Suprapubic skin (tissue), 4 donors: ENCODE measurements at regions not wholly inside any gene's neighbourhood (a gene's known extent, or its start where the extent isn't known, plus 50 kb on each side); places are given as distances from the start of the nearest gene placed in this dataset.

Source experiments
- DNase-seq, 2 donors: peaks; one replicate each; pipeline ENCODE4 v3.0.0-alpha.2; 2019; ENCODE audit warnings: low spot score in 2 of 2
- H3K27ac ChIP-seq: fragments of 200-600 bp; sonication (generic); one replicate; pipeline ENCODE4 v1.5.1; 2019
- H3K27me3 ChIP-seq: fragments of 200-600 bp; sonication (generic); one replicate; pipeline ENCODE4 v1.5.1; 2019
- H3K36me3 ChIP-seq: fragments of 200-600 bp; sonication (generic); one replicate; pipeline ENCODE4 v1.5.1; 2019
- H3K4me1 ChIP-seq: fragments of 200-600 bp; sonication (generic); one replicate; pipeline ENCODE4 v1.5.1; 2019
- H3K4me3 ChIP-seq: fragments of 200-600 bp; sonication (generic); one replicate; pipeline ENCODE4 v1.5.1; 2019; ENCODE audit warnings: mild to moderate bottlenecking
- H3K9me3 ChIP-seq: fragments of 200-600 bp; sonication (generic); one replicate; pipeline ENCODE4 v1.5.1; 2019
- EP300 ChIP-seq: sonication (generic); formaldehyde crosslinking; IDR thresholded peaks from one replicate; pipeline ENCODE4 v1.6.1; 2017; ENCODE audit warnings: antibody characterized with exemption
- POLR2A ChIP-seq, 2 donors: fragments of 450-650 bp; IDR thresholded peaks; one replicate each; pipeline ENCODE4 v1.6.1; 2017; ENCODE audit warnings: antibody characterized with exemption in 2 of 2, mild to moderate bottlenecking in 2 of 2, moderate library complexity in 2 of 2
- POLR2AphosphoS5 ChIP-seq, 3 donors: sonication (generic); formaldehyde crosslinking; IDR thresholded peaks; one replicate each; pipeline ENCODE4 v1.6.1; 2017; ENCODE audit warnings: antibody characterized with exemption in 3 of 3
- WGBS: methylation state at CpG from one replicate; pipeline ENCODE4 v1.1.5; 2018; 5-methylcytosine and 5-hydroxymethylcytosine counted together
- TF ChIP-seq, protein P1 (sequence below), 2 donors: fragments of 200-600 bp in 1 of 2; fragments of 450-650 bp in 1 of 2; sonication (generic) in 1 of 2; IDR thresholded peaks; one replicate each; pipeline ENCODE4 v1.5.1; 2016 to 2019; ENCODE audit warnings: antibody characterized with exemption in 2 of 2, mild to moderate bottlenecking in 1 of 2, moderate library complexity in 1 of 2

GRCh38 chr3:36212251-36212650, 168.1 kb upstream of the STAC start:
- H3K4me3 ChIP-seq: no peak overlapping the region
- H3K27me3 ChIP-seq: no peaks in the 10 kb centered on the region
- H3K27ac ChIP-seq: no peak overlapping the region
- H3K36me3 ChIP-seq: no peaks in the 10 kb centered on the region
- H3K9me3 ChIP-seq: no peaks in the 10 kb centered on the region
- no peaks in the 10 kb centered on the region for H3K4me1 ChIP-seq
- 71% methylated on average over 2 of the region's 2 CpGs for WGBS
- TF ChIP-seq EP300: no peak
- no peak for TF ChIP-seq POLR2A (IDR thresholded peaks at IDR 0.05)
- no peak for DNase-seq

DNA sequence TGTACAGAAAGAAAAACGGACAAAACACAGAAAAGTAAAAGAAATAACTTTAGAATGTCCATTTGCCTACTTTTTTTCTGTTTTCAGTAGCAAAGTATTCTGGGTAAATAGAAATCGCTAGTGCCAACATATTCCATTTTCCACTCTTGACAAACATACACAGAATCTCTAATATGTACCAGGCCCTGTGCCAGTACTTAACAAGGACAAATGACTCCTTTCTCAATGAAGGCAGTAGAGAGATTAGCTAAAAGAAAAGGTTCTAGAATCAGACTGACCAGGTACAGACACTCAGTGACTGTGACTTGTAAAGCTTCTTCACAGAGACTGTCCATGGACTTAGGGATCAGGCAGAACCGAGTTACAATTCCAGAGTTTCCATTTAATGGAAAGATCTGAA, 165.8 kb upstream of the STAC start:
- Histone ChIP-seq H3K4me1 (no peaks in the 10 kb centered on the region), H3K36me3 (no peaks in the 10 kb centered on the region), H3K4me3 (no peak overlapping the region), H3K9me3 (no peaks in the 10 kb centered on the region), H3K27ac (no peak overlapping the region), H3K27me3 (no peaks in the 10 kb centered on the region)
- no peak for DNase-seq
- 79% methylated on average over 3 of the region's 3 CpGs for WGBS
- TF ChIP-seq, protein P1, sequence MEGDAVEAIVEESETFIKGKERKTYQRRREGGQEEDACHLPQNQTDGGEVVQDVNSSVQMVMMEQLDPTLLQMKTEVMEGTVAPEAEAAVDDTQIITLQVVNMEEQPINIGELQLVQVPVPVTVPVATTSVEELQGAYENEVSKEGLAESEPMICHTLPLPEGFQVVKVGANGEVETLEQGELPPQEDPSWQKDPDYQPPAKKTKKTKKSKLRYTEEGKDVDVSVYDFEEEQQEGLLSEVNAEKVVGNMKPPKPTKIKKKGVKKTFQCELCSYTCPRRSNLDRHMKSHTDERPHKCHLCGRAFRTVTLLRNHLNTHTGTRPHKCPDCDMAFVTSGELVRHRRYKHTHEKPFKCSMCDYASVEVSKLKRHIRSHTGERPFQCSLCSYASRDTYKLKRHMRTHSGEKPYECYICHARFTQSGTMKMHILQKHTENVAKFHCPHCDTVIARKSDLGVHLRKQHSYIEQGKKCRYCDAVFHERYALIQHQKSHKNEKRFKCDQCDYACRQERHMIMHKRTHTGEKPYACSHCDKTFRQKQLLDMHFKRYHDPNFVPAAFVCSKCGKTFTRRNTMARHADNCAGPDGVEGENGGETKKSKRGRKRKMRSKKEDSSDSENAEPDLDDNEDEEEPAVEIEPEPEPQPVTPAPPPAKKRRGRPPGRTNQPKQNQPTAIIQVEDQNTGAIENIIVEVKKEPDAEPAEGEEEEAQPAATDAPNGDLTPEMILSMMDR (IDR thresholded peaks at IDR 0.05): no peak
- TF ChIP-seq POLR2AphosphoS5 (IDR thresholded peaks at IDR 0.05): no peak
- TF ChIP-seq POLR2A (IDR thresholded peaks at IDR 0.05): no peak
- no peak for TF ChIP-seq EP300

- DNase-seq: no peak
Observed at GRCh38 chr3:36215241-36215640, 165.1 kb upstream of the STAC start.

GRCh38 chr3:36219398-36219797, 160.9 kb upstream of the STAC start:
- DNase-seq: no peak
- TF ChIP-seq EP300 (no peak), POLR2AphosphoS5 (IDR thresholded peaks at IDR 0.05) (no peak), POLR2A (IDR thresholded peaks at IDR 0.05) (no peak)
- TF ChIP-seq, protein P1 (IDR thresholded peaks at IDR 0.05): no peak
- Histone ChIP-seq H3K36me3 (no peaks in the 10 kb centered on the region), H3K9me3 (no peaks in the 10 kb centered on the region), H3K4me3 (no peak overlapping the region), H3K27ac (no peak overlapping the region), H3K27me3 (no peaks in the 10 kb centered on the region), H3K4me1 (no peaks in the 10 kb centered on the region)
- 97% methylated on average over 1 of the region's 1 CpG for WGBS

More at GRCh38 chr3:36215241-36215640, 165.1 kb upstream of the STAC start:
- Histone ChIP-seq H3K36me3 (no peaks in the 10 kb centered on the region), H3K4me3 (no peak overlapping the region), H3K27ac (no peak overlapping the region), H3K4me1 (no peaks in the 10 kb centered on the region), H3K27me3 (no peaks in the 10 kb centered on the region), H3K9me3 (no peaks in the 10 kb centered on the region)
- TF ChIP-seq, protein P1 (IDR thresholded peaks at IDR 0.05): no peak
- TF ChIP-seq POLR2AphosphoS5 (IDR thresholded peaks at IDR 0.05) (no peak), POLR2A (IDR thresholded peaks at IDR 0.05) (no peak), EP300 (no peak)
- 24% methylated on average over 1 of the region's 1 CpG for WGBS

- H3K4me1 ChIP-seq: no peaks in the 10 kb centered on the region
- no peak for DNase-seq
- no peaks in the 10 kb centered on the region for H3K27me3 ChIP-seq
- no peak overlapping the region for H3K4me3 ChIP-seq
- no peaks in the 10 kb centered on the region for H3K9me3 ChIP-seq
- TF ChIP-seq, protein P1 (IDR thresholded peaks at IDR 0.05): no peak
- TF ChIP-seq POLR2AphosphoS5 (IDR thresholded peaks at IDR 0.05) (no peak), EP300 (no peak)
- H3K36me3 ChIP-seq: no peaks in the 10 kb centered on the region
- 76% methylated on average over 2 of the region's 2 CpGs for WGBS
- H3K27ac ChIP-seq: no peak overlapping the region
Observed at GRCh38 chr3:36220173-36220572, 160.1 kb upstream of the STAC start.

DNA sequence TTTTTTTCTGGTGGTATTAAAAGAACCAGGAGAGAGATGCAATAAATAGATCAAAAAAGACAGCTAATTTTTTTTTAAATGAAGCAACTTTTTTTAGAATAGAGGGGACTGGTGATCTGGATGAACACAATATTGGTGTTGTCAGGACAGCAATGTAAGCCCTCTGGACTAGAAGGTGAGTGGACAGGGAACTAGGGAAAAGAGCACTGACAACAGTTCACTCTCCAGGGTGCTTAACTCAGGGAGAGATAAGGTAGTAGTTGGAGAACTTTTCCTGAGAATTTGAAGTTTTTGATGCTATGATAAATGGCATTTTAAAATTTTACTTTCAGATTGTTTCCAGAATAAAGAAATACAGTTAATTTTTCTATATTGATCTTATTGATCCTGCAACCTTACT, 158.3 kb upstream of the STAC start:
- TF ChIP-seq POLR2A (IDR thresholded peaks at IDR 0.05): no peak
- no peak for TF ChIP-seq EP300
- TF ChIP-seq, protein P1 (IDR thresholded peaks at IDR 0.05): no peak
- no peak overlapping the region for H3K4me3 ChIP-seq
- H3K36me3 ChIP-seq: no peaks in the 10 kb centered on the region
- H3K27ac ChIP-seq: no peak overlapping the region
- no peak for DNase-seq
- H3K4me1 ChIP-seq: no peaks in the 10 kb centered on the region
- no peaks in the 10 kb centered on the region for H3K9me3 ChIP-seq
- no peaks in the 10 kb centered on the region for H3K27me3 ChIP-seq
